Testis (tissue), 2 donors: ENCODE measurements at regions not wholly inside any gene's neighbourhood (a gene's known extent, or its start where the extent isn't known, plus 50 kb on each side); places are given as distances from the start of the nearest gene placed in this dataset.

ENCODE experiments used
- POLR2A ChIP-seq: fragments of 450-650 bp; IDR thresholded peaks from one replicate; pipeline ENCODE4 v1.6.1; 2017; ENCODE audit warnings: antibody characterized with exemption, mild to moderate bottlenecking, moderate library complexity
- TF ChIP-seq, protein P1 (sequence below), 3 experiments: fragments of 450-650 bp in 2 of 3; fragments of 200-600 bp in 1 of 3; sonication (generic) in 1 of 3; IDR thresholded peaks; one replicate each; pipeline ENCODE4 v1.5.1; 2016 to 2019; ENCODE audit warnings: antibody characterized with exemption in 3 of 3, mild to moderate bottlenecking in 2 of 3, moderate library complexity in 1 of 3

DNA sequence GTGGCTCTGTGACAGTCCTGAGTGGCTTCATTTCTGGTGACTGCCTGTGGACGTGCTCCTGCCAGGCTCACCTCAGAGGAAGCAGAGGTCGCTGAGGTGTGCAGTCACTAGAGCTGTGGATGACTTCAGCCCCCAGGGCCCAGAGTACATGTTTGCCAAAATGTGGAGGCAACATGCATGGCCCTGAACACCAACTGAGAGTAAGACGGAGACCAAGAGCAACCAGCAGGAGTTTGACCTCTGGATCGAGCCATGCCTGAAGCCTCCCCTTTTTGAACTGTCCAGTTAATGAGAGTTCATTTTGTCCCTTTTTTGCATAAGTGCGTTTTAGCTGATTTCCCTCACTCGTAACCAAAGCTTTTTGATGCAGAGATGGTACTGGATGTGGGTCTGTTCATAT, 184.9 kb downstream of the RTP5 start:
- TF ChIP-seq, protein P1, sequence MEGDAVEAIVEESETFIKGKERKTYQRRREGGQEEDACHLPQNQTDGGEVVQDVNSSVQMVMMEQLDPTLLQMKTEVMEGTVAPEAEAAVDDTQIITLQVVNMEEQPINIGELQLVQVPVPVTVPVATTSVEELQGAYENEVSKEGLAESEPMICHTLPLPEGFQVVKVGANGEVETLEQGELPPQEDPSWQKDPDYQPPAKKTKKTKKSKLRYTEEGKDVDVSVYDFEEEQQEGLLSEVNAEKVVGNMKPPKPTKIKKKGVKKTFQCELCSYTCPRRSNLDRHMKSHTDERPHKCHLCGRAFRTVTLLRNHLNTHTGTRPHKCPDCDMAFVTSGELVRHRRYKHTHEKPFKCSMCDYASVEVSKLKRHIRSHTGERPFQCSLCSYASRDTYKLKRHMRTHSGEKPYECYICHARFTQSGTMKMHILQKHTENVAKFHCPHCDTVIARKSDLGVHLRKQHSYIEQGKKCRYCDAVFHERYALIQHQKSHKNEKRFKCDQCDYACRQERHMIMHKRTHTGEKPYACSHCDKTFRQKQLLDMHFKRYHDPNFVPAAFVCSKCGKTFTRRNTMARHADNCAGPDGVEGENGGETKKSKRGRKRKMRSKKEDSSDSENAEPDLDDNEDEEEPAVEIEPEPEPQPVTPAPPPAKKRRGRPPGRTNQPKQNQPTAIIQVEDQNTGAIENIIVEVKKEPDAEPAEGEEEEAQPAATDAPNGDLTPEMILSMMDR (IDR thresholded peaks at IDR 0.05), result no peak
- TF ChIP-seq POLR2A, result no peak
